GM23338 (cell line): ENCODE measurements at regions not wholly inside any gene's neighbourhood (a gene's known extent, or its start where the extent isn't known, plus 50 kb on each side); places are given as distances from the start of the nearest gene placed in this dataset.

ENCODE experiments used
- CREB1 ChIP-seq: fragments of 250-450 bp; sonication (Bioruptor Pico); IDR thresholded peaks from 2 replicates; pipeline ENCODE4 v1.5.0; 2020; ENCODE audit warnings: low read depth, mild to moderate bottlenecking, moderate library complexity
- EZH2 ChIP-seq: fragments of 200-600 bp; sonication (generic); IDR thresholded peaks from one replicate; pipeline ENCODE4 v1.8.0; 2017; ENCODE audit warnings: antibody characterized with exemption, mild to moderate bottlenecking, low read depth; ENCODE audit not compliant: unreplicated experiment
- EZH2phosphoT487 ChIP-seq: fragments of 200-600 bp; sonication (generic); IDR thresholded peaks from one replicate; pipeline ENCODE4 v1.8.1; 2018; ENCODE audit warnings: antibody characterized with exemption; ENCODE audit not compliant: unreplicated experiment
- JUNB ChIP-seq: IDR thresholded peaks from one replicate; pipeline ENCODE4 v1.6.1; 2016; ENCODE audit warnings: antibody characterized with exemption; ENCODE audit not compliant: unreplicated experiment
- POLR2AphosphoS5 ChIP-seq: IDR thresholded peaks from 2 replicates; pipeline ENCODE4 v1.6.1; 2016; ENCODE audit warnings: antibody characterized with exemption, low read depth
- ZNF114 ChIP-seq: fragments of 250-450 bp; sonication (Bioruptor Pico); IDR thresholded peaks from 2 replicates; pipeline ENCODE4 v1.5.0; 2020; ENCODE audit warnings: mild to moderate bottlenecking, moderate library complexity
- ZNF331 ChIP-seq: fragments of 250-450 bp; sonication (Bioruptor Pico); IDR thresholded peaks from 2 replicates; pipeline ENCODE4 v1.5.0; 2020; ENCODE audit warnings: low read depth, mild to moderate bottlenecking, moderate library complexity
- TF ChIP-seq, protein P1 (sequence below), 2 experiments: fragments of 200-600 bp in 1 of 2; sonication (generic) in 1 of 2; conservative IDR thresholded peaks; 2 replicates each; pipeline versions ENCODE4 v1.5.1 to v1.6.1; 2016 to 2017; ENCODE audit warnings: antibody characterized with exemption in 2 of 2, low read depth in 2 of 2, mild to moderate bottlenecking in 2 of 2, moderate library complexity in 1 of 2
- TF ChIP-seq, protein P2 (sequence below): IDR thresholded peaks from one replicate; pipeline ENCODE4 v1.6.1; 2018; ENCODE audit warnings: antibody characterized with exemption; ENCODE audit not compliant: unreplicated experiment
- TF ChIP-seq, protein P3 (sequence below): IDR thresholded peaks from 2 replicates; pipeline ENCODE4 v1.6.1; 2016; ENCODE audit warnings: antibody characterized with exemption
- TF ChIP-seq, protein P4 (sequence below): fragments of 250-450 bp; sonication (Bioruptor Pico); IDR thresholded peaks from 2 replicates; pipeline ENCODE4 v1.5.0; 2020; ENCODE audit warnings: mild to moderate bottlenecking, moderate library complexity

DNA sequence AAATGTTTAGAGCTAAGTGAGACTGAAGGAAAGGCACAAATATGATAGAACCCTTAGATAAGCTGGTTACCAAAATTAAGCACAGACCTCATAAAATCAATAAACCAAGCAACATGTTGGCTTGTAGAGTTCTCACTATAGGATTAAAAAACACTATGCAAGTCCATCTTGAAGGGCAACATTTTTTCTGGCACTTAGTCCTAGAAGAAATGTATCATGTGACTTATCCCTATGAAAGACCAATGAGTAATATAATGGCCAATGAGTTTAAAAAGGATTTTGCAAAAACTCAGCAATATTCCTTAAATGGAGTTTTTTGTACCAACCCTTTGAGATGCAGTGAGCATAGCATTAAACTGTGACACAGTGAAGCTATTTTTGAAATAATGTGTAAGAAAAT is 216.3 kb upstream of the ADRA1B start:
- TF ChIP-seq, protein P1, sequence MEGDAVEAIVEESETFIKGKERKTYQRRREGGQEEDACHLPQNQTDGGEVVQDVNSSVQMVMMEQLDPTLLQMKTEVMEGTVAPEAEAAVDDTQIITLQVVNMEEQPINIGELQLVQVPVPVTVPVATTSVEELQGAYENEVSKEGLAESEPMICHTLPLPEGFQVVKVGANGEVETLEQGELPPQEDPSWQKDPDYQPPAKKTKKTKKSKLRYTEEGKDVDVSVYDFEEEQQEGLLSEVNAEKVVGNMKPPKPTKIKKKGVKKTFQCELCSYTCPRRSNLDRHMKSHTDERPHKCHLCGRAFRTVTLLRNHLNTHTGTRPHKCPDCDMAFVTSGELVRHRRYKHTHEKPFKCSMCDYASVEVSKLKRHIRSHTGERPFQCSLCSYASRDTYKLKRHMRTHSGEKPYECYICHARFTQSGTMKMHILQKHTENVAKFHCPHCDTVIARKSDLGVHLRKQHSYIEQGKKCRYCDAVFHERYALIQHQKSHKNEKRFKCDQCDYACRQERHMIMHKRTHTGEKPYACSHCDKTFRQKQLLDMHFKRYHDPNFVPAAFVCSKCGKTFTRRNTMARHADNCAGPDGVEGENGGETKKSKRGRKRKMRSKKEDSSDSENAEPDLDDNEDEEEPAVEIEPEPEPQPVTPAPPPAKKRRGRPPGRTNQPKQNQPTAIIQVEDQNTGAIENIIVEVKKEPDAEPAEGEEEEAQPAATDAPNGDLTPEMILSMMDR (conservative IDR thresholded peaks at IDR 0.05; ENCODE audit: low read depth in 2 of 2), result no peak
- TF ChIP-seq EZH2 (no peak), EZH2phosphoT487 (no peak), JUNB (no peak), CREB1 (no peak), ZNF331 (CRISPR knock-in tag) (no peak), ZNF114 (CRISPR knock-in tag) (no peak), POLR2AphosphoS5 (no peak)
- TF ChIP-seq, protein P2, sequence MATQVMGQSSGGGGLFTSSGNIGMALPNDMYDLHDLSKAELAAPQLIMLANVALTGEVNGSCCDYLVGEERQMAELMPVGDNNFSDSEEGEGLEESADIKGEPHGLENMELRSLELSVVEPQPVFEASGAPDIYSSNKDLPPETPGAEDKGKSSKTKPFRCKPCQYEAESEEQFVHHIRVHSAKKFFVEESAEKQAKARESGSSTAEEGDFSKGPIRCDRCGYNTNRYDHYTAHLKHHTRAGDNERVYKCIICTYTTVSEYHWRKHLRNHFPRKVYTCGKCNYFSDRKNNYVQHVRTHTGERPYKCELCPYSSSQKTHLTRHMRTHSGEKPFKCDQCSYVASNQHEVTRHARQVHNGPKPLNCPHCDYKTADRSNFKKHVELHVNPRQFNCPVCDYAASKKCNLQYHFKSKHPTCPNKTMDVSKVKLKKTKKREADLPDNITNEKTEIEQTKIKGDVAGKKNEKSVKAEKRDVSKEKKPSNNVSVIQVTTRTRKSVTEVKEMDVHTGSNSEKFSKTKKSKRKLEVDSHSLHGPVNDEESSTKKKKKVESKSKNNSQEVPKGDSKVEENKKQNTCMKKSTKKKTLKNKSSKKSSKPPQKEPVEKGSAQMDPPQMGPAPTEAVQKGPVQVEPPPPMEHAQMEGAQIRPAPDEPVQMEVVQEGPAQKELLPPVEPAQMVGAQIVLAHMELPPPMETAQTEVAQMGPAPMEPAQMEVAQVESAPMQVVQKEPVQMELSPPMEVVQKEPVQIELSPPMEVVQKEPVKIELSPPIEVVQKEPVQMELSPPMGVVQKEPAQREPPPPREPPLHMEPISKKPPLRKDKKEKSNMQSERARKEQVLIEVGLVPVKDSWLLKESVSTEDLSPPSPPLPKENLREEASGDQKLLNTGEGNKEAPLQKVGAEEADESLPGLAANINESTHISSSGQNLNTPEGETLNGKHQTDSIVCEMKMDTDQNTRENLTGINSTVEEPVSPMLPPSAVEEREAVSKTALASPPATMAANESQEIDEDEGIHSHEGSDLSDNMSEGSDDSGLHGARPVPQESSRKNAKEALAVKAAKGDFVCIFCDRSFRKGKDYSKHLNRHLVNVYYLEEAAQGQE, result no peak
- TF ChIP-seq, protein P3, sequence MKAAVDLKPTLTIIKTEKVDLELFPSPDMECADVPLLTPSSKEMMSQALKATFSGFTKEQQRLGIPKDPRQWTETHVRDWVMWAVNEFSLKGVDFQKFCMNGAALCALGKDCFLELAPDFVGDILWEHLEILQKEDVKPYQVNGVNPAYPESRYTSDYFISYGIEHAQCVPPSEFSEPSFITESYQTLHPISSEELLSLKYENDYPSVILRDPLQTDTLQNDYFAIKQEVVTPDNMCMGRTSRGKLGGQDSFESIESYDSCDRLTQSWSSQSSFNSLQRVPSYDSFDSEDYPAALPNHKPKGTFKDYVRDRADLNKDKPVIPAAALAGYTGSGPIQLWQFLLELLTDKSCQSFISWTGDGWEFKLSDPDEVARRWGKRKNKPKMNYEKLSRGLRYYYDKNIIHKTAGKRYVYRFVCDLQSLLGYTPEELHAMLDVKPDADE, result no peak
- TF ChIP-seq, protein P4, sequence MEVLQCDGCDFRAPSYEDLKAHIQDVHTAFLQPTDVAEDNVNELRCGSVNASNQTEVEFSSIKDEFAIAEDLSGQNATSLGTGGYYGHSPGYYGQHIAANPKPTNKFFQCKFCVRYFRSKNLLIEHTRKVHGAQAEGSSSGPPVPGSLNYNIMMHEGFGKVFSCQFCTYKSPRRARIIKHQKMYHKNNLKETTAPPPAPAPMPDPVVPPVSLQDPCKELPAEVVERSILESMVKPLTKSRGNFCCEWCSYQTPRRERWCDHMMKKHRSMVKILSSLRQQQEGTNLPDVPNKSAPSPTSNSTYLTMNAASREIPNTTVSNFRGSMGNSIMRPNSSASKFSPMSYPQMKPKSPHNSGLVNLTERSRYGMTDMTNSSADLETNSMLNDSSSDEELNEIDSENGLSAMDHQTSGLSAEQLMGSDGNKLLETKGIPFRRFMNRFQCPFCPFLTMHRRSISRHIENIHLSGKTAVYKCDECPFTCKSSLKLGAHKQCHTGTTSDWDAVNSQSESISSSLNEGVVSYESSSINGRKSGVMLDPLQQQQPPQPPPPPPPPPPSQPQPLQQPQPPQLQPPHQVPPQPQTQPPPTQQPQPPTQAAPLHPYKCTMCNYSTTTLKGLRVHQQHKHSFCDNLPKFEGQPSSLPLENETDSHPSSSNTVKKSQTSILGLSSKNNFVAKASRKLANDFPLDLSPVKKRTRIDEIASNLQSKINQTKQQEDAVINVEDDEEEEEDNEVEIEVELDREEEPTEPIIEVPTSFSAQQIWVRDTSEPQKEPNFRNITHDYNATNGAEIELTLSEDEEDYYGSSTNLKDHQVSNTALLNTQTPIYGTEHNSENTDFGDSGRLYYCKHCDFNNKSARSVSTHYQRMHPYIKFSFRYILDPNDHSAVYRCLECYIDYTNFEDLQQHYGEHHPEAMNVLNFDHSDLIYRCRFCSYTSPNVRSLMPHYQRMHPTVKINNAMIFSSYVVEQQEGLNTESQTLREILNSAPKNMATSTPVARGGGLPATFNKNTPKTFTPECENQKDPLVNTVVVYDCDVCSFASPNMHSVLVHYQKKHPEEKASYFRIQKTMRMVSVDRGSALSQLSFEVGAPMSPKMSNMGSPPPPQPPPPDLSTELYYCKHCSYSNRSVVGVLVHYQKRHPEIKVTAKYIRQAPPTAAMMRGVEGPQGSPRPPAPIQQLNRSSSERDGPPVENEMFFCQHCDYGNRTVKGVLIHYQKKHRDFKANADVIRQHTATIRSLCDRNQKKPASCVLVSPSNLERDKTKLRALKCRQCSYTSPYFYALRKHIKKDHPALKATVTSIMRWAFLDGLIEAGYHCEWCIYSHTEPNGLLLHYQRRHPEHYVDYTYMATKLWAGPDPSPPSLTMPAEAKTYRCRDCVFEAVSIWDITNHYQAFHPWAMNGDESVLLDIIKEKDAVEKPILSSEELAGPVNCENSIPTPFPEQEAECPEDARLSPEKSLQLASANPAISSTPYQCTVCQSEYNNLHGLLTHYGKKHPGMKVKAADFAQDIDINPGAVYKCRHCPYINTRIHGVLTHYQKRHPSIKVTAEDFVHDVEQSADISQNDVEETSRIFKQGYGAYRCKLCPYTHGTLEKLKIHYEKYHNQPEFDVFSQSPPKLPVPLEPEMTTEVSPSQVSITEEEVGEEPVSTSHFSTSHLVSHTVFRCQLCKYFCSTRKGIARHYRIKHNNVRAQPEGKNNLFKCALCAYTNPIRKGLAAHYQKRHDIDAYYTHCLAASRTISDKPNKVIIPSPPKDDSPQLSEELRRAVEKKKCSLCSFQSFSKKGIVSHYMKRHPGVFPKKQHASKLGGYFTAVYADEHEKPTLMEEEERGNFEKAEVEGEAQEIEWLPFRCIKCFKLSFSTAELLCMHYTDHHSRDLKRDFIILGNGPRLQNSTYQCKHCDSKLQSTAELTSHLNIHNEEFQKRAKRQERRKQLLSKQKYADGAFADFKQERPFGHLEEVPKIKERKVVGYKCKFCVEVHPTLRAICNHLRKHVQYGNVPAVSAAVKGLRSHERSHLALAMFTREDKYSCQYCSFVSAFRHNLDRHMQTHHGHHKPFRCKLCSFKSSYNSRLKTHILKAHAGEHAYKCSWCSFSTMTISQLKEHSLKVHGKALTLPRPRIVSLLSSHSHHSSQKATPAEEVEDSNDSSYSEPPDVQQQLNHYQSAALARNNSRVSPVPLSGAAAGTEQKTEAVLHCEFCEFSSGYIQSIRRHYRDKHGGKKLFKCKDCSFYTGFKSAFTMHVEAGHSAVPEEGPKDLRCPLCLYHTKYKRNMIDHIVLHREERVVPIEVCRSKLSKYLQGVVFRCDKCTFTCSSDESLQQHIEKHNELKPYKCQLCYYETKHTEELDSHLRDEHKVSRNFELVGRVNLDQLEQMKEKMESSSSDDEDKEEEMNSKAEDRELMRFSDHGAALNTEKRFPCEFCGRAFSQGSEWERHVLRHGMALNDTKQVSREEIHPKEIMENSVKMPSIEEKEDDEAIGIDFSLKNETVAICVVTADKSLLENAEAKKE, result no peak
